ENCODE measurements at regions not wholly inside any gene's neighbourhood (a gene's known extent, or its start where the extent isn't known, plus 50 kb on each side); places are given as distances from the start of the nearest gene placed in this dataset.

DNA sequence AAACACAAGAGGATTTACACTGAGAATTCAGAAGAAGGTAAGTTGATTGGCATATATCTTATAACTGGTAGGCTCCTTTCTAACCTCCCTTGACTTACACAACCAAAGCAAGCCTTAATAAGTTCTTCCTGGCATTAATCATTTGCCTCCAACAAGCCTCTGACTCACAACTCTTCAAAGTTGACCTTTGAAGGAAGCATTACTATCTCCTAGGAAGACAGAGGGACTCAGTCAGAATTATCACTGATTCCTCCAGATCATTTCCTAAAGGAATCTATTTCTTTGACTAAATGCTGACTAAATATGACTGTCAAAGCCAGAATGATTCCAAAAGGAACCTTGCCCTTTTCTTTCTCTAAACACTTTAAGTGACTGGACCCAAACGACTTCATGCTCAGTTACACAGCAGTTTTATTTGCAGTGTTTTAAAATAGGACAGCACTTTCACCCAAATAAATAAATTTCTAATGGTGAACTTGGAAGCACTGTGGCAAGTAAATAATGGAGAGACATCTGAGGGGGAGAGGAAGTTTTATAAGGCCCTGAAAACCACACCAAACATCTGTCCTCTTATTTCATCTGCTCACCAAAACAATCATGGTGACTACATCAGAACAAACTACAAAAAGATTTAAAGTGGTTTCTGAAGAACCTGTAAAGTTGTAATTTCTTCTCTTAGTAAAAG, 128.2 kb downstream of the KLHL28 start:
- Histone ChIP-seq H3K4me1 (ENCODE audit: insufficient read depth, insufficient read length) (no peaks in the 10 kb centered on the region), H3K36me3 (ENCODE audit: insufficient read depth, insufficient read length, low read length) (no peaks in the 10 kb centered on the region), H3K4me3 (ENCODE audit: insufficient read length, low read depth) (no peak overlapping the region), H3K9ac (ENCODE audit: insufficient read length, low read depth) (no peak overlapping the region), H3K9me3 (ENCODE audit: insufficient read depth, low read length) (no peaks in the 10 kb centered on the region), H3K27me3 (ENCODE audit: insufficient read depth, insufficient read length) (no peaks in the 10 kb centered on the region)
- TF ChIP-seq ZNF274 (IDR thresholded peaks at IDR 0.05; ENCODE audit: low read depth, low read length) (no peak), SUZ12 (IDR thresholded peaks at IDR 0.05; ENCODE audit: extremely low read depth, insufficient read depth, insufficient read length) (no peak)
- no peak for DNase-seq (ENCODE audit: low read depth, low spot score)

GRCh38 chr14:44830371-44830770, 131.4 kb downstream of the KLHL28 start:
- H3K9me3 ChIP-seq (ENCODE audit: insufficient read depth, low read length), result no peaks in the 10 kb centered on the region
- H3K9ac ChIP-seq (ENCODE audit: insufficient read length, low read depth), result no peak overlapping the region
- TF ChIP-seq YY1 (IDR thresholded peaks at IDR 0.05; ENCODE audit: insufficient read depth, insufficient read length) (no peak), ZNF274 (IDR thresholded peaks at IDR 0.05; ENCODE audit: low read depth, low read length) (no peak), SUZ12 (IDR thresholded peaks at IDR 0.05; ENCODE audit: extremely low read depth, insufficient read depth, insufficient read length) (no peak)
- H3K4me1 ChIP-seq (ENCODE audit: insufficient read depth, insufficient read length), result no peaks in the 10 kb centered on the region
- no peaks in the 10 kb centered on the region for H3K27me3 ChIP-seq (ENCODE audit: insufficient read depth, insufficient read length)
- H3K36me3 ChIP-seq (ENCODE audit: insufficient read depth, insufficient read length, low read length), result no peaks in the 10 kb centered on the region
- no peak overlapping the region for H3K4me3 ChIP-seq (ENCODE audit: insufficient read length, low read depth)
- no peak for DNase-seq (ENCODE audit: low read depth, low spot score)

DNA sequence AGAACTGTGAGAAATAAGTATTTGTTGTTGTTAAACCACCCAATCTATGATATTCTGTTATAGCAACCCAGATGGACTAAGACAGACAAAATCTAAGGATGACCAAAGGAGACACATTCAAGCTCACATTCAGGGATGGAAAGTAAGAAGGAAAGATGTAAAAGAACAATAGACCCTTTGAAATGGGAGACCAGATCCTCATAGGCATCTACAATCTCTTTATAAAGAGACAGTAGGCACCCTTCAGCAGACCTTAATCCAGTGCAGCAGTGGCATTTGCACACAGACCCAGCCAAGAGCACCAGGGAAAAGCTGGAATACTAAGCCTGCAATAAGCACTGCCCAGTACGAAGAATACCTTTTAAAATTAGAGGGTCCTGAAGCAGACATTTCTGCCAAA, 132.7 kb downstream of the KLHL28 start:
- H3K36me3 ChIP-seq (ENCODE audit: insufficient read depth, insufficient read length, low read length), result no peaks in the 10 kb centered on the region
- no peak overlapping the region for H3K9ac ChIP-seq (ENCODE audit: insufficient read length, low read depth)
- H3K27me3 ChIP-seq (ENCODE audit: insufficient read depth, insufficient read length), result no peaks in the 10 kb centered on the region
- no peaks in the 10 kb centered on the region for H3K4me1 ChIP-seq (ENCODE audit: insufficient read depth, insufficient read length)
- TF ChIP-seq ZNF274 (IDR thresholded peaks at IDR 0.05; ENCODE audit: low read depth, low read length) (no peak), YY1 (IDR thresholded peaks at IDR 0.05; ENCODE audit: insufficient read depth, insufficient read length) (no peak), SUZ12 (IDR thresholded peaks at IDR 0.05; ENCODE audit: extremely low read depth, insufficient read depth, insufficient read length) (no peak)
- DNase-seq (ENCODE audit: low read depth, low spot score), result no peak
- H3K9me3 ChIP-seq (ENCODE audit: insufficient read depth, low read length), result no peaks in the 10 kb centered on the region
- no peak overlapping the region for H3K4me3 ChIP-seq (ENCODE audit: insufficient read length, low read depth)

DNA sequence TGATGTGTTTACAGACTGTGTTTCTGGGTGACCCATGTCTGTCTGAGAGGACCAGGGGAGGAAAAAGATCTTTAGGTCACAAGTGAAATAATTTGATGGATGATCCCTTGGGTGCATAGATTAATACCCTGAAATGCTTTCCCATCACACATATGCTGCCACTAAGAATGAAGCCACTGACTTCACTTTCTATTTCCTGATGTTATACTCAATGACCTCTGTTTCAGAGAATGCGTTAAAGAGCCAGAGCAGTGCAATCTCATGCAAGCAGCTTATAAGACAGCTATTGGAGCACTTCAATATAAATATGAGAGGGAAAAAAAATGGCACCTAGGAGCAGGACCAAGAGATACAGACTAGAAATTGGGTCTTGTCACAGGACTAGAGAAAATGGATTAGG, 133.7 kb downstream of the KLHL28 start:
- no peak overlapping the region for H3K4me3 ChIP-seq (ENCODE audit: insufficient read length, low read depth)
- no peak for DNase-seq (ENCODE audit: low read depth, low spot score)
- no peaks in the 10 kb centered on the region for H3K27me3 ChIP-seq (ENCODE audit: insufficient read depth, insufficient read length)
- no peaks in the 10 kb centered on the region for H3K4me1 ChIP-seq (ENCODE audit: insufficient read depth, insufficient read length)
- TF ChIP-seq SUZ12 (IDR thresholded peaks at IDR 0.05; ENCODE audit: extremely low read depth, insufficient read depth, insufficient read length), result no peak
- H3K9me3 ChIP-seq (ENCODE audit: insufficient read depth, low read length), result no peaks in the 10 kb centered on the region
- H3K9ac ChIP-seq (ENCODE audit: insufficient read length, low read depth), result no peak overlapping the region
- no peaks in the 10 kb centered on the region for H3K36me3 ChIP-seq (ENCODE audit: insufficient read depth, insufficient read length, low read length)

DNA sequence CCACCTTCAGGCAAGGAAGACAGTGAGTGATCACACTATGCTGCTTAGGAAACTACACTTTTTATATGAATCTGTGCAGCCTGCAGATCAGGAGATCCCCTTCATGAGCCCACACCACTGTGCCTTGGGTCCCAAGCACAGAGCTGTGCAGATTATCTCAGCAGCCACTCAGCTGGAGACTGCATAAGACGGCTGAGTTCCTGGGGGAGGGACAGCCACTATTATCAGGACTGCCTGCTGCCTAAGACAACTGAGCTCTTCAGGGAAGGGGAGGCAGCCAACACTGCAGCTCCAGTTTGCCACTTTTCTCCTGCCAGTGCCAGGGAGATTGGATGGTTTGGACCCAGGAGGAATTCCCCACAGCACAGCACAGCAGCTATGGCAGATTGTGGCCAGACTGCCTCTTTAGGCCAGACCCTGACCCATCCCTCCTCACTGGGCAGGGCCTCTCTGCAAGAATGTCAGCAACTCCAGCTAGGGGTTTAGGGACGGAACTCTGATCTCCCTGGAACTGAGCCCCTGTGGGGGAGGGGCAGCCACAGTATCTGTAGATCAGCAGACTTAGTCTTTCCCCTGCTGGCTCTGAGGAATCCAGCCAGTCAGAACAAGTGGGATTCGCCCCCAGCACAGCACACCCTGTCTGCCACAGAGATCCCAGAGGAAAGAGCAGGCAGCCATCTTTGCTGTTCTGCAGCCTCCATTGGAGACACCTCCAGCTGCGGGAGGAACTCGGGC, 141.3 kb downstream of the KLHL28 start:
- no peaks in the 10 kb centered on the region for H3K27me3 ChIP-seq (ENCODE audit: insufficient read depth, insufficient read length)
- H3K36me3 ChIP-seq (ENCODE audit: insufficient read depth, insufficient read length, low read length), result no peaks in the 10 kb centered on the region
- no peaks in the 10 kb centered on the region for H3K9me3 ChIP-seq (ENCODE audit: insufficient read depth, low read length)
- peak; percentile 55 for DNase-seq (ENCODE audit: low read depth, low spot score)
- H3K4me1 ChIP-seq (ENCODE audit: insufficient read depth, insufficient read length), result peaks cover 2% of the 10 kb centered on the region
- no peak overlapping the region for H3K9ac ChIP-seq (ENCODE audit: insufficient read length, low read depth)
- no peak overlapping the region for H3K4me3 ChIP-seq (ENCODE audit: insufficient read length, low read depth)
- TF ChIP-seq ZNF274 (IDR thresholded peaks at IDR 0.05; ENCODE audit: low read depth, low read length) (no peak), YY1 (IDR thresholded peaks at IDR 0.05; ENCODE audit: insufficient read depth, insufficient read length) (no peak), SUZ12 (IDR thresholded peaks at IDR 0.05; ENCODE audit: extremely low read depth, insufficient read depth, insufficient read length) (no peak)

DNA sequence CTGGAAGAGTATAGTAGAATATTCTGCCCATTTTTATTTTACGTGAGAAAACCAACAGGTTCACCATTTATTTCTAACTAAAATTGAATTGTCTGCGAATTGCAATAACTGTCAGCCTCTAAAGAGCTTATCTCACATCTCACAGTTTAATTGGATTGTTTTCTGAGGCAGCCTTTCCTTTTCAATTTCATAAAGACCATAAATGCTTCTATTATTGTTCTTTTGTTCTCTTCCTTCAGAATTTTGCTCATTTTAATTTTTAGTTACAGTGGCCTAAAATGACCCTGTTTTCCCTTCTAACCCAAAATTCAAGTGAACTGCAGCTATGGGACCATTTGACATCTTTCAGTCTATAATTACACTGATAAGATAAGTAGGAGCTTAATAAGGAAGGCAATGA, 147.6 kb downstream of the KLHL28 start:
- Histone ChIP-seq H3K9ac (ENCODE audit: insufficient read length, low read depth) (no peak overlapping the region), H3K4me1 (ENCODE audit: insufficient read depth, insufficient read length) (no peaks in the 10 kb centered on the region), H3K4me3 (ENCODE audit: insufficient read length, low read depth) (no peak overlapping the region), H3K27me3 (ENCODE audit: insufficient read depth, insufficient read length) (no peaks in the 10 kb centered on the region), H3K9me3 (ENCODE audit: insufficient read depth, low read length) (no peaks in the 10 kb centered on the region), H3K36me3 (ENCODE audit: insufficient read depth, insufficient read length, low read length) (no peaks in the 10 kb centered on the region)
- no peak for DNase-seq (ENCODE audit: low read depth, low spot score)
- no peak for TF ChIP-seq SUZ12 (IDR thresholded peaks at IDR 0.05; ENCODE audit: extremely low read depth, insufficient read depth, insufficient read length)
- TF ChIP-seq YY1 (IDR thresholded peaks at IDR 0.05; ENCODE audit: insufficient read depth, insufficient read length), result no peak
- no peak for TF ChIP-seq ZNF274 (IDR thresholded peaks at IDR 0.05; ENCODE audit: low read depth, low read length)

GRCh38 chr14:44812672-44813071, 149.1 kb downstream of the KLHL28 start:
- Histone ChIP-seq H3K9ac (ENCODE audit: insufficient read length, low read depth) (no peak overlapping the region), H3K4me1 (ENCODE audit: insufficient read depth, insufficient read length) (no peaks in the 10 kb centered on the region), H3K27me3 (ENCODE audit: insufficient read depth, insufficient read length) (no peaks in the 10 kb centered on the region), H3K4me3 (ENCODE audit: insufficient read length, low read depth) (no peak overlapping the region), H3K9me3 (ENCODE audit: insufficient read depth, low read length) (no peaks in the 10 kb centered on the region), H3K36me3 (ENCODE audit: insufficient read depth, insufficient read length, low read length) (no peaks in the 10 kb centered on the region)
- TF ChIP-seq ZNF274 (IDR thresholded peaks at IDR 0.05; ENCODE audit: low read depth, low read length) (no peak), SUZ12 (IDR thresholded peaks at IDR 0.05; ENCODE audit: extremely low read depth, insufficient read depth, insufficient read length) (no peak), YY1 (IDR thresholded peaks at IDR 0.05; ENCODE audit: insufficient read depth, insufficient read length) (no peak)
- DNase-seq (ENCODE audit: low read depth, low spot score), result no peak

Measured in NT2/D1 (cell line).